Nucleus accumbens (tissue), 56 donors: ENCODE measurements at regions not wholly inside any gene's neighbourhood (a gene's known extent, or its start where the extent isn't known, plus 50 kb on each side); places are given as distances from the start of the nearest gene placed in this dataset.
"Not testable (repeated sequence)": the region's sequence is repeated elsewhere in the genome, so short reads cannot be mapped to it uniquely, and the experiment has no call there.

Source experiments
- DNase-seq, 56 donors: peaks; one replicate each; lab custom pipeline; 2025; lab: John Stamatoyannopoulos, UW

DNA sequence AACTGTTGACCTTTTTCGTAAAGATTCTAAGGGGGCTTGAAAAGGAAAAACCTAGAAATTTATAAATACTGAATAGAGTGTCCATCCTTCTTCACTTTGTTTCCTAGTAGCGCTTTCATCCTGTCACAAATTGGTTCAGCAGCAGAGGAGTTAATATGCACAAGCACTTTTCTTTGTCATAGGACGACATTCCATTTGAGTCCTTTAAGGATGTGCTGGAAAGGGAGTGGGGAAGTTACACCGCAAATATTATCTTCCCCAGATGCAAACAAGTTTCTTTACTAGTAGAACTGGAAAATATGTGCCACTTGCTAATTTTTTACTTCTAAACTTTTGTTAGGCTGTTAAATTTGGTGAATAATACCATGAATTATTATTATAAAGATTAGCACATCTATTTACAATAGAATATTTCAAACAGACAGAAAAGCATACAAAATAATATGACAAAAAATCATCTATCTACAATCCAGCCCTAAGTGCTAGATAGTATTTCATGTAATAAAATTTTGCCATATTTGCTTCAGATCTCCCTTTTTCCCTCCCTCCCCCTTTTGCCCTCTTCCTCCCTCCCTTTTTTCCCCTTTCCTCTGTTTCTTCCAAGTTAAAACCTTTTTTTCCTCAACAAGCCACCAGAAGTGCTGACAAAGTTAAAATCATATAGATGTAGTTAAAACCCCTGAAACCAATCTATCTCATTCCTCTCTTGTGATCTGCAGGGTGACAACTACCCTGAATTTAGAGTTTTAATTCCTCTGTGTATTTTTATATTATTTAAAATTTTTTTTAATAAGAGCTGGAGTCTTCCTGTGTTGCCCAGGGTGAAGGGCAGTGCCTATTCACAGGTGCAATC, 50.5 kb upstream of the MAP4K3 start:
- no peak for DNase-seq

DNA sequence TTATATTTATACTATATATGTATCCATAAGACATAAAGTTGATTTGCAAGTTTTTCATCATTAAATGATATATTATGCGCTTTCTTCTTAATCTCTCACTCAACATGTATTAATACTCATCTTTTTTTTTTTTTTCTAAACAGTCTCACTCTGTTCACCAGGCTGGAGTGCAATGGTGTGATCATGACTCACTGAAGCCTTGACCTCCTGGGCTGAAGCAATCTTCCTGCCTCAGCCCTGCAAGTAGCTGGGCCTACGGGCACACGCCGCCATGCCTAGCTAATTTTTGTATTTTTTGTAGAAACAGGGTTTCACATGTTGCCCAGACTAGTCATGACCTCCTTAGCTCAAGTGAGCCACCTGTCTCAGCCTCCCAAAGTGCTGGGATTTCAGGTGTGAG, 51.4 kb upstream of the MAP4K3 start:
- no peak for DNase-seq

DNA sequence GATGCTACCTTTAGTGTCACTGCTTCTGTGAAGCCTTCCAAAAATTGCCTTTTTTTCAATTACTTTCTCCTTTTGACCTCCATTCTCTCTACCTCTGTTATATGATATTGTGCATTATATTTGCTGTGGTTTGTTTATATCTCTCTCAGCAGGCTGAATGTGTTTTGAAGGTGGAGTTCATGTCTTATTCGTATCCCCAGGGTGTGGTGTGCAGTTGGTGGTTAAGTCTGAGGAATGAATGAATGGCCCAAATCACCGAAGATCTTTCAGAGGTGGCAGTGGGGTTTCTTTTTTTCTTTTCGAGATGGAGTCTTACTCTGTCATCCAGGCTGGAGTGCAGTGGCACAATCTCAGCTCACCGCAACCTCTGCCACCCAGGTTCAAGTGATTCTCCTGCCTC, 53.5 kb upstream of the MAP4K3 start:
- no peak for DNase-seq

DNA sequence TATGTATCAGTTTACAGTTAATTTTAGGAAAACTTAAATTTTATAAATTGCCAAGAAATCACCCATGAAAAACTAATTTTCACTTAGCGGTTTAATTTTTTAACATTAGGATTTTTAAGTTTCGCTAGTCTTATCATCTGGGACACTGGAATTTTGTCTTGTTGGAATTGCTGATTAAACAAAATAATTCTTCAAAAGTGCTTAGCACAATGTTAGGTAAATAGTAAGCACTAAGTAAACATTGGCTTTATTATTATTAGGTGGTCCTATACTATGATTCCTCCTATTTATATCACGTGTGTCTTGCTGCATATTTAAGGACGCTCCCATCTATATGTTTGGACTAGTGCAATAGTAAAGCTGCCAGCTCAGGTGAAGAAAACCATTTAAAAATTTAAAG, 54.6 kb upstream of the MAP4K3 start:
- no peak for DNase-seq

DNA sequence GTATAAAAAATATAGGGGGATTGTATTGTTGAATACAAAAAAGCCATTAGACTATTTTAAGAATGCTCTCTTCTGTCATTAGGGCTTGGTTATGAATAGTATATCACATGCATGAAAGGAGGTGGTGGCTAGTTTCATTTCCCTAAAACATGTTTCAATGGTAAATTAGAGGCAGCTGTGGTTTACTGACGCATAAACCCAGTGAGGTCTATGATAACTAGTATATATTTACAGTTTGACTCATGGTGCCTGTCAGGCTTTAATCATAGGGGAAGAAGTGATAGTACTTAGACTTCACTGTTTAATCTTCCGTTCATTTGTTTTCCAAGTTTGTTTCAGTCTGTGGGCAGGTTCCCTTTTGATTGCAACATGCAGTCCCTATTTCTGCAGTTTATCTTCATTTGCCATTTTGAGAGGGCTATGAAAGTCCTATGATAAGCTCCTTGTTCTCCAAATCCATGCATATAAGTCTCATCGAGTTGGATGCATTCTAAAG, 55.1 kb upstream of the MAP4K3 start:
- no peak for DNase-seq

DNA sequence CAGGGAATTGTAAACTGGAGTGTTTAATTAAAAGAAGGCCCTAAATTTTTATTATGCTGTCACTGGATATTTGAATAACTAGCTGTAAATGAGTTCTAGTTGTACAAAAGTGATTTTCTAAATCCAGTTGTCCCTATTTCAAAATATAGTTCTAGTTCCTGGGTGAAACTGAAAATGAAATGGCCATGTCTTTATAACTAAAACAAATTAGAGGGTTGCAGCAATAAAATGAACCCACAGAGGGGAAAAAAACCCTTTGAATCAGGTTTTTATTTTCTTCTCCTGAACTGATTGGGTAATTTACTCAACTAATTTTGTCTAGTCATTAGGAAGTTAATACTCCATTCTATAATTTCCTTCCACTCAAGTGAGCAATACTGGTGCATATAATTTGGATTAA, 55.6 kb upstream of the MAP4K3 start:
- no peak for DNase-seq

DNA sequence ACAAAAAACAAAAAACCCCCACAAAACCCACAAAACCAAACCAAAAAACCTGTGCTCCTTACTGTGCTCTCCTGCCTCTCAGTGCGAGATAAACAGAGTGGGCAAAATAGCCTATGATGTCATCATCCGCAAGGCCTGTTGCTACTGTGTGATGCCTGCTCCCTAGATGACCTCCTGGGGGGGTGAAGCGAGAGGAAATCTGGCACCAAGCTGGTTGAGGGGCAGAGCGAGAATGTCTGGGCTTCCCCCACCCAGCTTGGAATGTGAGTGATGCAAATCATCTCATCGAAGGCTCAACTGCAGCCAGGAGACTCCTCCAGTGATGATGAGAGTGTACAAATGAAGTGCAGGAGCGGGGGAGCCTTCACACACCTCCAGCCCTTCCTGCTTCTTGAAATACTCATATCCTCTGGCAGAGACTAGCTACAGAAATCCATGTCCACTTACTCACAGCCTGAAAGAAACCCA, 57.7 kb upstream of the MAP4K3 start:
- no peak for DNase-seq

DNA sequence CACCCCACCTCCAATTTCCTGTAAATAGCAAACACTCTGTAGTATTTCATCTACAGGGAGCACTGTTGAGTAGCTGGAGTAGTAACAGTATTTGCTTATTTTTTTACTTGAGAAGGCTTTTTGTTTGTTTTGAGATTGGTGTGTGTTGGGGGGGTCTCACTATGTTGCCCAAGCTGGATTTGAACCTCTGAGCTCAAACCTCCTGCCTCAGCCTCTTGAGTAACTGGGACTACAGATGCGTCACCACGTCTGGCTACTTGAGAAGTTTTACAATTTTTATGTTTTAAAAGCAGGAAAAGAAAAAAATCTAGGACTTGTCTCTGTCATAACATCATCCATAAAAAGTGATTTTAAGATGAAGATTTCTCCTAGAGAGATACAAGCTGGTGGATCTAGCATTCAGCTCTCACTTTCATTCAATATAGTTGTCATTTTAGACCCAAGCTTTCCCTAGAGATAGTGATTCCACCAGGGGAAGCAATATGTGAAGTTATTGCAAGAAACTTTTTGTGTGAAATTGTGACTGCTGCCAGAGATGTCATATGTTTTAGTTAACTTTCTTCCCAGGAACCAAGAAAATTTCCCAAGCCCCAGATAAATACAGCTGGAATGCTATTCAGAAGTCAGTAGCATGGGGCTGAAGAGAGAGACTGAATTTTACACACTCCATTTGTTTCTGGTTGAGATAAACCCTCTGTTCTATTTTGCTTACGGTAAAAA, 60.2 kb upstream of the MAP4K3 start:
- no peak for DNase-seq

DNA sequence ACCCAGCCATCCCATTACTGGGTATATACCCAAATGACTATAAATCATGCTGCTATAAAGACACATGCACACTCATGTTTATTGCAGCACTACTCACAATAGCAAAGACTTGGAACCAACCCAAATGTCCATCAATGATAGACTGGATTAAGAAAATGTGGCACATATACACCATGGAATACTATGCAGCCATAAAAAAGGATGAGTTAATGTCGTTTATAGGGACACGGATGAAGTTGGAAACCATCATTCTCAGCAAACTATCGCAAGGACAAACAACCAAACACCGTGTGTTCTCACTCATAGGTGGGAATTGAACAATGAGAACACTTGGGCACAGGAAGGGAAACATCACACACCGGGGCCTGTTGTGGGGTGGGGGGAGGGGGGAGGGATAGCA, 61.1 kb upstream of the MAP4K3 start:
- not testable (repeated sequence) for DNase-seq

DNA sequence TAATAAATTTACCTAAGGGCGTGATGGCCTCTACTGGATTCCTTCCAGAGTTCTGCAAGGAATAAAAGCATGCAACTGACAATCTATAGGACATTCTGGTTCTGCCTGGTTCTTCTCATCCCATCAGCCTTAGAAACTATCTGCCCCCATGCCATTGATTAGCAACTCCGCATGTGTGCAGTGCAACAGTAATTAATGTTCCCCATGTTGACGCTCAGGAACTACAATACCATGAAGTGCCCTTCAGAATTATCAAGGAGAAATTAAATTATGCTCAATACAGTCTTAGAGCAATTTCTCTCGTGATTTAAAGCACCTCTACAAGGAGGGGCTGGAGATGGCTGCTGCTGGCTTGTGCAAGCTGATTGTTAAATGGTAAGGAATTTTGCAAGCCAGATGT, 61.7 kb upstream of the MAP4K3 start:
- DNase-seq: no peak

DNA sequence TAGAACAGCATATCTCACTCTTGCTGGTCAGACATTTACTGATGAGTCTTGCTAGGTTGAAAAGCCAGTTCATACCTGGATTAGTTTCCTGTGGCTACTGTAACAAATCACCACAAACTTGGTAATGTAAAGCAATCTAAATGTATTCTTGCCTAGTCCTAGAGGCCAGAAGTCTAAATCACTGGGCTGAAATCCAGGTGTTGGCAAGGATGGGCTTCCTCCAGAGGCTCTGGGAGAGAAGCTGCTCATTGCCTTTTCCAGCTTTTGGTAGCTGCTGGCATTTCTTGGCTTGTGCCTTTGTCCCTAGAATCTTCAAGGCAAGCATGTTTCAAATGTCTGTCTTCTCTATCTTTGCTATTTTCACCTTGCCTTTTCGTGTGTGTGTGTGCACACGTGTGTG, 62.3 kb upstream of the MAP4K3 start:
- no peak for DNase-seq

DNA sequence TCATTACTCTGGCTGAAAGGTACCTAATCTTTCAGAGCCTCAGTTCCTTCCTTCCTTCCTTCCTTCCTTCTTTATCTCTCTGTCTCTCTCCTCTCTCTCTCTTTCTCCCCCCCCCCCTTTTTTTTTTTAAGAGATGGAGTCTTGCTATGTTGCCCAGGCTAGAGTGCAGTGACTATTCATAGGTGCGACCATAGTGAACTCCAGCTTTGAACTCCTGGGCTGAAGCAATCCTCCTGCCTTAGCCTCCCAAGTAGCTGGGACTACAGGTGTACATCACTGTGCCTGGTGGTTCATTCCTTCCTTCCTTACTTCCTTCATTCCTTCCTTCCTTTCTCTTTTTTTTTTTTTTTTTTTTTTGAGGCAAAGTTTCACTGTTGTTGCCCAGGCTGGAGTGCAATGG, 64.3 kb upstream of the MAP4K3 start:
- no peak for DNase-seq

DNA sequence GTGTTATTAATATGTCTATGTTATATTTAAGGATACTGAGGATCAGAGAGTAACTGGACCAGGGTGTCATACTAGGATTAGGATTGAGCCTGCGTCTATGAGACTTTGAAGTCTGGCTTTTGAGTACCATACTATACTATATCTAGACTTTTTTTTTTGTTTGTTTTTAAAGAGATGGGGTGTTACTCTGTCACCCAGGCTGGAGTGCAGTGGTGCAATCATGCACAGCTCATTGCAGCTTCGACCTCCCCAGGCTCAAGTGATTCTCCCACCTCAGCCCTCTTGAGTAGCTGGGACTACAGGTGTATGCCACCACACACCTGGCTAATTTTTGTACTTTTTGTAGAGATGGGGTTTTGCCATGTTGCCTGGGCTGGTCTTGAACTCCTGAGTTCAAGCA, 66.2 kb upstream of the MAP4K3 start:
- DNase-seq: no peak

DNA sequence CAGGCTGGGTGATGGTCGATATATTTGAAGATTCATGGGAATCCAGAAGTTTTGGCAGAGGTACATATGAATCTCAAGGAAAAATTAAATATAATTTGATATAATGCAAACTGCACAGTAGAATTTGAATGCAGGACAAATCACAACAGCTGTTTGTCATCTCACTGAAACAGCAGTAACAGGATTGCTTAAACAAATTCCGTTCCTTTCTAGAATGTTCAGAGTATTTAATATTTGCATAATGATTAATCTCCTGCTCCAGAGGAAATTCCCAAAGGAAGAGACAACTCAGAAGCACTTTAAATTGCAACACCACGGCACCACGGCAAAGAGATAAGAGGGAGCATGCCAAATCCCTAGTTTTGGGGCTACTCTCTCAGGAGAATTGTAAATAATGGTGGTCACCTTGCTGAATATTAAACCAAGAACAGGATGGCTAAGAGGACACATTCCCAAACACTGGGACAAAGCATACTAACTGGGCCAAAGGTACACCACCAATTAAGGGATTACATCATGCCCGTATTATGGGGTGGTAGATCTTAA, 67.8 kb upstream of the MAP4K3 start:
- DNase-seq: no peak

DNA sequence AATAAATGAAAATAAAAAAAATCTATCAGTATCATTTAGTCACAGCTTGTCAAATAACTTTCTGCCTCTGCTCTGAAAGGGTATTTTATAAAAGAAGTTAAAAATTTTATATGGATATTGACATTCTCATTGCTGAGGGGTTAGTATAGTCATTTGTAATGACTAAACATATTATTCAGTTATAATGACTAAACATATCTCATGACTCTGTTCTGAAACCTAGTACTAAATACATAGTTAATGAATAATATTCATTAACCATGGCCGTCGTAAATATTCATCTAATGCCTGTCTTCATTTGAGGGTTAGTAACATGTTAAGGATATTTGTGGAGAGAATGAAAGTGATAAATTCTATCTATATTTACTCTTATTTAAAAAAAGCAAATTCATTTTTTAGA, 69.1 kb upstream of the MAP4K3 start:
- DNase-seq: no peak

DNA sequence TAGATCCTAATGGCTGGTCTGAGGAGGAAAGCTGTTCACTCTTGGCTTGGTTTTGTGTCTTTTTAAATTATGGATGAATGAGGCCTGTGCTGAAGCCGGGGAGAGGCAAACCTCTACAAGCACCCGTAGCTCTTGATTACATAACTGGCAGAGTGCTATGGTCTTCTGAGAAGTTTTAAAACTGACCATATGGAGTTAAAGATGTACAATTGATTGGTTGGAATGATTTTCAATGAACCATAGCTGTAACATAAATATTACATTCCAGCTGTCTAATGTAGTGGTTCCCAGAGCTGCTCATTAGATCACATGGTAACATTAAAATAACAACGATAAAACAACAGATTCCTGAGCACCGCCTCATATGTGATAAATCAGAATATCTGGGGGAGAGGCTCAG, 71.1 kb upstream of the MAP4K3 start:
- no peak for DNase-seq

DNA sequence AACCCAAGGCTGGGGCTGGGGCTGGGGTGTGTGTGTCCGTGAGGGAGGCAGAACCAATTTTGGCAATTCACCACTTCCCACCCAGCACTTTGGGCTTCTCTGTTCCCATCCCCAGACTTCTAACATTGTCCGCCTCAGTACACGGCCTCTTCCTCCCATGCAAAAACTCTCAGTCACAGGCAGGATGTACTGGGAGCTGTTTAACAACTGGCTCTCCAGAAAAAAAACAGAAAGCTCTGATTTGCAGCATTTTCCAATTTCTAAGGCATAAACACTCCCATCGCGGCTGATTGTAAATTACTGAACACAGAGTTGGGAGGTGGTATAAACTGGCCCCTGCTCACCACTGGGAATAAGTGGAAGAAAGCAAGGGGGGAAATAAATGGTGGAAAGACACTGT, 73.1 kb upstream of the MAP4K3 start:
- DNase-seq: no peak

DNA sequence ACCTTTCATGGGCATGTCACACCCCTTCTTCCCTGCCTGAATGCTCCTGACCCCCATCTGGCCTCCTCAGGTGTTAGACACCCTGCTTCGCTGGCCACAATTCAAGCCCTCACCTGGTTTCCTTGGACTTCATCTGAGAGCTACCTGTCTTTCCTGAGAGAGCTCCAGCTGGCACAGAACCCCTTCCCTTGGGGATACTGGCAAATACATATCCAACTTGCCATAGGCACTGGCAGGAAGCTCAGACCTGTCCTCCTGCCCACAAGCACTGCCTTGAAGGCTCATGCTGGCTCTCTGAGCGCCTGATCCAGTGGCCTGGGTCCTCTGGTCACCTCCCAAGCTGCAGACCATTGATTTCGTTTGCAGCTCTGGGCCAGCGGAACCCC, 74.1 kb upstream of the MAP4K3 start:
- no peak for DNase-seq

DNA sequence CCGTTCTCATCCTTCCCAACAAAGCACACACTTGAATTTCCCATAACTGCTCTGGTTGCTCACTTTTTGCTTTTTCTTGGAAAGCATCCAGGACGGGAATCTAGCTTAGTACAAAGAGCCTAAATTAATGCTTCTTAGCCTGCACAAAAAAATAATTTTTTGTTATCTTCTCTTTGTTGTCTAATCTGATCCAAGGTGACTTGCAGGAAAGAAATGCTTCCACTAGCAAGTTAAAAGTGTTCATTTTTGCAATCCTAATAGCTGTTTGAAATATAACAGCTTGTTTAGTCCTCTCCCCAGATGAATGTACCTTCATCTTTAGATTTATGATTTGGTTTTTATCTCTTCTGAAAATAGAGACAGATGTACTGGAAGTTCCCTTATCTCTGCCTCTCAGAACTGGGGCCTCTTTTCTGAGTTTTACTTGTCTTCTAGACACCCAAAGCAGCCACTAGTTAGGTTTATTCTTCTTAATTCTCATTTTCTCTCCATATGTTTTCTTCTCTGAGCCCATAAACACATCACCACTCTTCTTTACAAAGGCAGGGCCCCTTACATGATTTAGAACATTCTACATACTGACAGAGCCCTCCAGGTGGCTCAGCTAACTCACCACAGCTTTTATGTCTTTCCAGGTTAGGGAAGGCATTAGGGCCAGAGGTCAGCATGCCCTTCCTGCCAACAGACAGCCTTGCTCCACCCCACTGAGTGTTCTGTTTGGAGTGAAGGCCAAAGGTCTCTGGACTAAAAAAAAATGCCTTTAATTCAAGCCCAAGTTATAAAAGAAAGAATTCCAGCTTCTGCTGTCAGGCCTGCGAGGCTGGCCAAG, 74.7 kb upstream of the MAP4K3 start:
- DNase-seq: no peak

DNA sequence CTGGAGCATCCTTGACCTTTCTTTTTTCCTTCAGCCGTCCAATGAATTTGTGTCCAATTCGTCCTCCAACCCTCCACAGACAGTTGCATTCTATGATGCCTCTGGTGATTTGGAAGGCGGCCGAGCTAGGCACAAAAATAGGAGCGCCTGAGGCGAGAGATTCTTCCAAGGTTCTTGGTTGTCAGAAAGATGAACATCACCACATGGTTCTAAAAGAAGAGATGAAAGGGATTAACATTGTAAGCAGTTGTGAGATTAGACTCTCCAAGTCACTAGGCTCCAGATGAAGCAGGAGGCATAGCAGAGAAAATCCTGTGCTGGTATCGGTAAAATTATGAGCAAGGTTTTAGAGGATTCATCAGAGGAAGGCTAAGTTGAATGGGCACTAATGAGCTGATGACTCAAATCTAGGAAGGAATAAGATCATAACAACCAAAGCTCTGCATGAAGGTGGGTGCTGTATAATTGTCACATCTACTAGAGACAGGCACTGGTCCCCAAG, 75.4 kb upstream of the MAP4K3 start:
- no peak for DNase-seq

DNA sequence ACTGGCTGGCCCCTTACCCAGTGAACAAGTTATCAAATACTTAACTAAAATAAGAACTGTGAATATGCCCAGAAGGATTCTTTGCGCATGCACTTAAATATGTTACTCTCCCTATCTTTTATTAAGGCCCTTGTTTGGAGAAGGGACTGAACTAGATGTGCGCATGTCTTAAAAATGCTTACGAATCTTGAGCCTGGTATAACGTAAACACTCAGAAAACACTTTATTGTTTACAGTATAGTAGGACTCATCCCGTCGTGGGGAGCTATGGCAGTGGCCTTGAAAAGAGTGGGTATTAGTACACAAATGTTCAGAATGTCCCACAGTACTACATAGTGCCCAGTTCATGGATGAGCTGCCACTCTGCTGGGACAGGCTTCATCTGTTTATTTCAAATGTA, 75.9 kb upstream of the MAP4K3 start:
- DNase-seq: no peak
